GM23338 (cell line): ENCODE measurements at regions not wholly inside any gene's neighbourhood (a gene's known extent, or its start where the extent isn't known, plus 50 kb on each side); places are given as distances from the start of the nearest gene placed in this dataset.

ENCODE experiments used
- ATAC-seq: fragments of 200-7000 bp; cut with Tn5 transposase; 3 replicates; pipeline ENCODE4 v1.9.1; 2020
- DNase-seq: peaks from one replicate; pipeline ENCODE4 v3.0.0-alpha.2; 2015; ENCODE audit warnings: low spot score
- H2AFZ ChIP-seq: fragments of 200-600 bp; sonication (generic); 2 replicates; pipeline ENCODE4 v1.8.0; 2016; ENCODE audit warnings: antibody characterized with exemption, mild to moderate bottlenecking, moderate library complexity
- H3F3A ChIP-seq: fragments of 200-600 bp; sonication (generic); replicated peaks from 2 replicates; pipeline ENCODE4 v1.8.0; 2017; ENCODE audit warnings: antibody characterized with exemption, mixed run types, low read depth
- H3K27ac ChIP-seq: fragments of 200-600 bp; sonication (generic); 2 replicates; pipeline ENCODE4 v1.6.1; 2016; ENCODE audit warnings: low read depth
- H3K27me3 ChIP-seq: fragments of 200-600 bp; sonication (generic); 2 replicates; pipeline ENCODE4 v1.8.0; 2016; ENCODE audit warnings: mild to moderate bottlenecking, mixed run types, moderate library complexity; ENCODE audit not compliant: insufficient read depth
- H3K36me3 ChIP-seq: fragments of 200-600 bp; sonication (generic); 2 replicates; pipeline ENCODE4 v1.8.0; 2016; ENCODE audit warnings: mild to moderate bottlenecking; ENCODE audit not compliant: insufficient read depth
- H3K4me1 ChIP-seq: fragments of 200-600 bp; sonication (generic); 2 replicates; pipeline ENCODE4 v1.8.0; 2016; ENCODE audit warnings: mild to moderate bottlenecking, moderate library complexity; ENCODE audit not compliant: insufficient read depth
- H3K4me2 ChIP-seq: fragments of 200-600 bp; sonication (generic); 2 replicates; pipeline ENCODE4 v1.7.1; 2017; ENCODE audit warnings: mixed run types
- H3K4me3 ChIP-seq: fragments of 200-600 bp; sonication (generic); 2 replicates; pipeline ENCODE4 v1.6.1; 2016; ENCODE audit warnings: mixed run types
- H3K79me2 ChIP-seq: fragments of 200-600 bp; sonication (generic); replicated peaks from 2 replicates; pipeline ENCODE4 v1.8.0; 2017; ENCODE audit warnings: mild to moderate bottlenecking; ENCODE audit not compliant: insufficient read depth
- H3K9me2 ChIP-seq: fragments of 200-600 bp; sonication (generic); 2 replicates; pipeline ENCODE4 v1.8.0; 2017; ENCODE audit not compliant: insufficient read depth
- H4K20me1 ChIP-seq: fragments of 200-600 bp; sonication (generic); replicated peaks from 2 replicates; pipeline ENCODE4 v1.8.0; 2017; ENCODE audit warnings: mild to moderate bottlenecking; ENCODE audit not compliant: insufficient read depth
- H3K27ac Mint-ChIP-seq: 2 replicates; pipeline ENCODE4 v1.8.0; 2020; ENCODE audit warnings: inconsistent platforms, mild to moderate bottlenecking, moderate library complexity, mixed read lengths
- H3K27me3 Mint-ChIP-seq: 3 replicates; pipeline ENCODE4 v1.8.0; 2022; ENCODE audit warnings: low read depth, mild to moderate bottlenecking, moderate library complexity, mixed read lengths, inconsistent platforms; ENCODE audit not compliant: insufficient read depth, poor library complexity
- H3K36me3 Mint-ChIP-seq: 3 replicates; pipeline ENCODE4 v1.8.0; 2021; ENCODE audit warnings: low read depth, mild to moderate bottlenecking, inconsistent platforms, moderate library complexity, mixed read lengths
- H3K4me1 Mint-ChIP-seq: 3 replicates; pipeline ENCODE4 v1.8.0; 2020; ENCODE audit warnings: mild to moderate bottlenecking, inconsistent platforms, mixed read lengths
- H3K4me3 Mint-ChIP-seq: 3 replicates; pipeline ENCODE4 v1.8.0; 2021; ENCODE audit warnings: moderate library complexity, mild to moderate bottlenecking, inconsistent platforms, mixed read lengths
- H3K9me3 Mint-ChIP-seq: 3 replicates; pipeline ENCODE4 v1.8.0; 2020; ENCODE audit warnings: moderate library complexity, mild to moderate bottlenecking, inconsistent platforms, mixed read lengths
- CREB1 ChIP-seq: fragments of 250-450 bp; sonication (Bioruptor Pico); IDR thresholded peaks from 2 replicates; pipeline ENCODE4 v1.5.0; 2020; ENCODE audit warnings: low read depth, mild to moderate bottlenecking, moderate library complexity
- NANOG ChIP-seq: IDR thresholded peaks from 2 replicates; pipeline ENCODE4 v1.6.1; 2016; ENCODE audit warnings: antibody characterized with exemption, borderline replicate concordance
- POLR2AphosphoS5 ChIP-seq: IDR thresholded peaks from 2 replicates; pipeline ENCODE4 v1.6.1; 2016; ENCODE audit warnings: antibody characterized with exemption, low read depth
- ZNF114 ChIP-seq: fragments of 250-450 bp; sonication (Bioruptor Pico); IDR thresholded peaks from 2 replicates; pipeline ENCODE4 v1.5.0; 2020; ENCODE audit warnings: mild to moderate bottlenecking, moderate library complexity
- TF ChIP-seq, protein P1 (sequence below): fragments of 250-450 bp; sonication (Bioruptor Pico); IDR thresholded peaks from 2 replicates; pipeline ENCODE4 v1.5.0; 2020; ENCODE audit warnings: mild to moderate bottlenecking, moderate library complexity
- TF ChIP-seq, protein P2 (sequence below): IDR thresholded peaks from 2 replicates; pipeline ENCODE4 v1.6.1; 2016; ENCODE audit warnings: antibody characterized with exemption

DNA sequence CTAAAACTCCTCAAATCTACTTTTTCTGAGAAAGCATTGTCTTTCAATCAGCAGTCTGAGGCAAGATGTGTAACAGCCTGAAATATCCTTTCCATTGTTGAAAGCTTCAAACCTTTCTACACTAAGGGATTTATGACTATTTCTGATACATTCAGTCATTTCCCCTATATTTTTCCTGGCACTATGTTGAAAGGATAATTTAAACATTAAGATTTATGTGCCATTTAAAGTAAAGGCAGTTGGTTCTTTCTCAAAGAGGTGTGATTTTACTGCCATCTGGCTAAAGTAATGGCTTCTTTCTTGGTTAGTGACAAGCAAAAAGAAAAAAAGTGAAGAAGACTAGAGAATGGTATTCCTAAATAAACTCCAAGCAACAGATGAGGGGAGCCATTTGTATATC is 249.6 kb upstream of the COL8A1 start:
- no peak for TF ChIP-seq CREB1 (CRISPR knock-in tag)
- TF ChIP-seq, protein P1, sequence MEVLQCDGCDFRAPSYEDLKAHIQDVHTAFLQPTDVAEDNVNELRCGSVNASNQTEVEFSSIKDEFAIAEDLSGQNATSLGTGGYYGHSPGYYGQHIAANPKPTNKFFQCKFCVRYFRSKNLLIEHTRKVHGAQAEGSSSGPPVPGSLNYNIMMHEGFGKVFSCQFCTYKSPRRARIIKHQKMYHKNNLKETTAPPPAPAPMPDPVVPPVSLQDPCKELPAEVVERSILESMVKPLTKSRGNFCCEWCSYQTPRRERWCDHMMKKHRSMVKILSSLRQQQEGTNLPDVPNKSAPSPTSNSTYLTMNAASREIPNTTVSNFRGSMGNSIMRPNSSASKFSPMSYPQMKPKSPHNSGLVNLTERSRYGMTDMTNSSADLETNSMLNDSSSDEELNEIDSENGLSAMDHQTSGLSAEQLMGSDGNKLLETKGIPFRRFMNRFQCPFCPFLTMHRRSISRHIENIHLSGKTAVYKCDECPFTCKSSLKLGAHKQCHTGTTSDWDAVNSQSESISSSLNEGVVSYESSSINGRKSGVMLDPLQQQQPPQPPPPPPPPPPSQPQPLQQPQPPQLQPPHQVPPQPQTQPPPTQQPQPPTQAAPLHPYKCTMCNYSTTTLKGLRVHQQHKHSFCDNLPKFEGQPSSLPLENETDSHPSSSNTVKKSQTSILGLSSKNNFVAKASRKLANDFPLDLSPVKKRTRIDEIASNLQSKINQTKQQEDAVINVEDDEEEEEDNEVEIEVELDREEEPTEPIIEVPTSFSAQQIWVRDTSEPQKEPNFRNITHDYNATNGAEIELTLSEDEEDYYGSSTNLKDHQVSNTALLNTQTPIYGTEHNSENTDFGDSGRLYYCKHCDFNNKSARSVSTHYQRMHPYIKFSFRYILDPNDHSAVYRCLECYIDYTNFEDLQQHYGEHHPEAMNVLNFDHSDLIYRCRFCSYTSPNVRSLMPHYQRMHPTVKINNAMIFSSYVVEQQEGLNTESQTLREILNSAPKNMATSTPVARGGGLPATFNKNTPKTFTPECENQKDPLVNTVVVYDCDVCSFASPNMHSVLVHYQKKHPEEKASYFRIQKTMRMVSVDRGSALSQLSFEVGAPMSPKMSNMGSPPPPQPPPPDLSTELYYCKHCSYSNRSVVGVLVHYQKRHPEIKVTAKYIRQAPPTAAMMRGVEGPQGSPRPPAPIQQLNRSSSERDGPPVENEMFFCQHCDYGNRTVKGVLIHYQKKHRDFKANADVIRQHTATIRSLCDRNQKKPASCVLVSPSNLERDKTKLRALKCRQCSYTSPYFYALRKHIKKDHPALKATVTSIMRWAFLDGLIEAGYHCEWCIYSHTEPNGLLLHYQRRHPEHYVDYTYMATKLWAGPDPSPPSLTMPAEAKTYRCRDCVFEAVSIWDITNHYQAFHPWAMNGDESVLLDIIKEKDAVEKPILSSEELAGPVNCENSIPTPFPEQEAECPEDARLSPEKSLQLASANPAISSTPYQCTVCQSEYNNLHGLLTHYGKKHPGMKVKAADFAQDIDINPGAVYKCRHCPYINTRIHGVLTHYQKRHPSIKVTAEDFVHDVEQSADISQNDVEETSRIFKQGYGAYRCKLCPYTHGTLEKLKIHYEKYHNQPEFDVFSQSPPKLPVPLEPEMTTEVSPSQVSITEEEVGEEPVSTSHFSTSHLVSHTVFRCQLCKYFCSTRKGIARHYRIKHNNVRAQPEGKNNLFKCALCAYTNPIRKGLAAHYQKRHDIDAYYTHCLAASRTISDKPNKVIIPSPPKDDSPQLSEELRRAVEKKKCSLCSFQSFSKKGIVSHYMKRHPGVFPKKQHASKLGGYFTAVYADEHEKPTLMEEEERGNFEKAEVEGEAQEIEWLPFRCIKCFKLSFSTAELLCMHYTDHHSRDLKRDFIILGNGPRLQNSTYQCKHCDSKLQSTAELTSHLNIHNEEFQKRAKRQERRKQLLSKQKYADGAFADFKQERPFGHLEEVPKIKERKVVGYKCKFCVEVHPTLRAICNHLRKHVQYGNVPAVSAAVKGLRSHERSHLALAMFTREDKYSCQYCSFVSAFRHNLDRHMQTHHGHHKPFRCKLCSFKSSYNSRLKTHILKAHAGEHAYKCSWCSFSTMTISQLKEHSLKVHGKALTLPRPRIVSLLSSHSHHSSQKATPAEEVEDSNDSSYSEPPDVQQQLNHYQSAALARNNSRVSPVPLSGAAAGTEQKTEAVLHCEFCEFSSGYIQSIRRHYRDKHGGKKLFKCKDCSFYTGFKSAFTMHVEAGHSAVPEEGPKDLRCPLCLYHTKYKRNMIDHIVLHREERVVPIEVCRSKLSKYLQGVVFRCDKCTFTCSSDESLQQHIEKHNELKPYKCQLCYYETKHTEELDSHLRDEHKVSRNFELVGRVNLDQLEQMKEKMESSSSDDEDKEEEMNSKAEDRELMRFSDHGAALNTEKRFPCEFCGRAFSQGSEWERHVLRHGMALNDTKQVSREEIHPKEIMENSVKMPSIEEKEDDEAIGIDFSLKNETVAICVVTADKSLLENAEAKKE (CRISPR knock-in tag), result no peak
- TF ChIP-seq POLR2AphosphoS5, result no peak
- TF ChIP-seq, protein P2, sequence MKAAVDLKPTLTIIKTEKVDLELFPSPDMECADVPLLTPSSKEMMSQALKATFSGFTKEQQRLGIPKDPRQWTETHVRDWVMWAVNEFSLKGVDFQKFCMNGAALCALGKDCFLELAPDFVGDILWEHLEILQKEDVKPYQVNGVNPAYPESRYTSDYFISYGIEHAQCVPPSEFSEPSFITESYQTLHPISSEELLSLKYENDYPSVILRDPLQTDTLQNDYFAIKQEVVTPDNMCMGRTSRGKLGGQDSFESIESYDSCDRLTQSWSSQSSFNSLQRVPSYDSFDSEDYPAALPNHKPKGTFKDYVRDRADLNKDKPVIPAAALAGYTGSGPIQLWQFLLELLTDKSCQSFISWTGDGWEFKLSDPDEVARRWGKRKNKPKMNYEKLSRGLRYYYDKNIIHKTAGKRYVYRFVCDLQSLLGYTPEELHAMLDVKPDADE, result no peak
- DNase-seq (no peak), ATAC-seq (no peak)
- Mint-ChIP-seq H3K9me3 (no peaks in the 10 kb centered on the region), H3K4me3 (no peak overlapping the region), H3K27me3 (no peaks in the 10 kb centered on the region), H3K36me3 (no peaks in the 10 kb centered on the region), H3K4me1 (peaks cover 2% of the 10 kb centered on the region; the same call in 1 of the 3 replicates), H3K27ac (no peak overlapping the region)
- H3K9me2 ChIP-seq, result no peaks in the 10 kb centered on the region
- no peaks in the 10 kb centered on the region for H3F3A ChIP-seq
- no peaks in the 10 kb centered on the region for H3K27me3 ChIP-seq
- no peaks in the 10 kb centered on the region for H3K79me2 ChIP-seq
- H3K4me3 ChIP-seq, result no peak overlapping the region
- no peaks in the 10 kb centered on the region for H3K4me1 ChIP-seq
- no peaks in the 10 kb centered on the region for H3K36me3 ChIP-seq
- no peak overlapping the region for H2AFZ ChIP-seq
- H3K4me2 ChIP-seq, result no peak overlapping the region
- H3K27ac ChIP-seq, result no peak overlapping the region
- H4K20me1 ChIP-seq, result no peaks in the 10 kb centered on the region

DNA sequence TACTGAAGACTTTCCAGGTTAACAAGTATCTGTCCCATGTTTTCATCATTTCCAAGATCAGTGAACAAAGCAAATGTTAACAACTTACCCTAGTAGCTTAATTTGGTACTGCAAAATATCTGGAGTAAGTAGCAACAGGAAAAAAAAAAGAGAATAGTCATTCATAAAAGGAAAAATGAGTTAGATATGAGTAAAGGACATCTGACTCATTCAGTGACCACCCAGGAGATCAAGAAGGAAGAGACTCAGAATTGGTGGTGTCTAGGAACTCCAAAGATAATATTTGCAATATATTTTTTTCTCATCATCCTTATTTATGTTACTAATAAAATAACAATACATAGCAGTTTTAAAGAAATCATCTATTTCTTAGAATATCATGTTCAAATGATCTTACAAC is 253.8 kb upstream of the COL8A1 start:
- Histone ChIP-seq H3K4me1 (no peaks in the 10 kb centered on the region), H3F3A (no peaks in the 10 kb centered on the region), H4K20me1 (no peaks in the 10 kb centered on the region), H3K79me2 (no peaks in the 10 kb centered on the region), H3K4me2 (no peak overlapping the region), H3K9me2 (no peaks in the 10 kb centered on the region), H3K27me3 (no peaks in the 10 kb centered on the region), H3K36me3 (no peaks in the 10 kb centered on the region), H3K27ac (no peak overlapping the region), H3K4me3 (no peak overlapping the region), H2AFZ (no peak overlapping the region)
- Mint-ChIP-seq H3K27me3 (no peaks in the 10 kb centered on the region), H3K4me3 (no peak overlapping the region), H3K4me1 (peaks cover 2% of the 10 kb centered on the region; the same call in 1 of the 3 replicates), H3K36me3 (no peaks in the 10 kb centered on the region), H3K27ac (no peak overlapping the region), H3K9me3 (peaks cover 3% of the 10 kb centered on the region; the same call in 2 of the 3 replicates)
- DNase-seq (no peak), ATAC-seq (no peak)
- TF ChIP-seq ZNF114 (CRISPR knock-in tag) (no peak), NANOG (no peak)
